ENCODE measurements at regions not wholly inside any gene's neighbourhood (a gene's known extent, or its start where the extent isn't known, plus 50 kb on each side); places are given as distances from the start of the nearest gene placed in this dataset.
"Not testable (repeated sequence)": the region's sequence is repeated elsewhere in the genome, so short reads cannot be mapped to it uniquely, and the experiment has no call there.

DNA sequence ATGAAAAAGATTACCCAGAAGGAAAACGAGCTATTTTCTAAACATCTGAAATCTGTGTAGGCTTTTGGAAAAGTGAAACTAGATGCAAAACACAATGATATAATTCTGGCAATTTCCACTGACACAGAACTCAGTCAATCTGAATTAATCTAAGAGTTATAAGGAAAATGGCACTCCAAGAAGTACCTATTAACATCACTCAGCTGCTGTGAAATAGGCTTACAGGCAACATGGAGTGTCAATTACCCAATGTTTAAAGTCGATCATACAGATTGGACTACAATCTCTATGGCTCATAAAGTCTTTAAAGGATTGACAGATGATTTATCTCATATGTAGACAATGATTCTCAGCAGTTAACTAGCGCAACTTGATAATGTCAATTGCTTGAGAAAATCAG is 120.9 kb downstream of the CCDC74A start:
- TF ChIP-seq, protein P1, sequence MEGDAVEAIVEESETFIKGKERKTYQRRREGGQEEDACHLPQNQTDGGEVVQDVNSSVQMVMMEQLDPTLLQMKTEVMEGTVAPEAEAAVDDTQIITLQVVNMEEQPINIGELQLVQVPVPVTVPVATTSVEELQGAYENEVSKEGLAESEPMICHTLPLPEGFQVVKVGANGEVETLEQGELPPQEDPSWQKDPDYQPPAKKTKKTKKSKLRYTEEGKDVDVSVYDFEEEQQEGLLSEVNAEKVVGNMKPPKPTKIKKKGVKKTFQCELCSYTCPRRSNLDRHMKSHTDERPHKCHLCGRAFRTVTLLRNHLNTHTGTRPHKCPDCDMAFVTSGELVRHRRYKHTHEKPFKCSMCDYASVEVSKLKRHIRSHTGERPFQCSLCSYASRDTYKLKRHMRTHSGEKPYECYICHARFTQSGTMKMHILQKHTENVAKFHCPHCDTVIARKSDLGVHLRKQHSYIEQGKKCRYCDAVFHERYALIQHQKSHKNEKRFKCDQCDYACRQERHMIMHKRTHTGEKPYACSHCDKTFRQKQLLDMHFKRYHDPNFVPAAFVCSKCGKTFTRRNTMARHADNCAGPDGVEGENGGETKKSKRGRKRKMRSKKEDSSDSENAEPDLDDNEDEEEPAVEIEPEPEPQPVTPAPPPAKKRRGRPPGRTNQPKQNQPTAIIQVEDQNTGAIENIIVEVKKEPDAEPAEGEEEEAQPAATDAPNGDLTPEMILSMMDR (IDR thresholded peaks at IDR 0.05 in 8 of 11, conservative IDR thresholded peaks at IDR 0.05 in 3 of 11), result not testable (repeated sequence)
- not testable (repeated sequence) for TF ChIP-seq POLR2A (IDR thresholded peaks at IDR 0.05)
